Gastrocnemius medialis (tissue), 4 donors: ENCODE measurements at regions not wholly inside any gene's neighbourhood (a gene's known extent, or its start where the extent isn't known, plus 50 kb on each side); places are given as distances from the start of the nearest gene placed in this dataset.

Experiments
- CTCF ChIP-seq, 5 experiments: fragments of 450-650 bp in 3 of 5; fragments of 200-600 bp in 2 of 5; sonication (generic) in 2 of 5; IDR thresholded peaks in 4 of 5; conservative IDR thresholded peaks in 1 of 5; 1 replicate in 4 of 5; 2 replicates in 1 of 5; pipeline ENCODE4 v1.5.1; 2016 to 2019; ENCODE audit warnings: antibody characterized with exemption in 5 of 5, mild to moderate bottlenecking in 3 of 5, moderate library complexity in 3 of 5
- POLR2A ChIP-seq, 2 donors: fragments of 450-650 bp; IDR thresholded peaks; one replicate each; pipeline ENCODE4 v1.6.1; 2017; ENCODE audit warnings: antibody characterized with exemption in 2 of 2, mild to moderate bottlenecking in 2 of 2, moderate library complexity in 2 of 2

DNA sequence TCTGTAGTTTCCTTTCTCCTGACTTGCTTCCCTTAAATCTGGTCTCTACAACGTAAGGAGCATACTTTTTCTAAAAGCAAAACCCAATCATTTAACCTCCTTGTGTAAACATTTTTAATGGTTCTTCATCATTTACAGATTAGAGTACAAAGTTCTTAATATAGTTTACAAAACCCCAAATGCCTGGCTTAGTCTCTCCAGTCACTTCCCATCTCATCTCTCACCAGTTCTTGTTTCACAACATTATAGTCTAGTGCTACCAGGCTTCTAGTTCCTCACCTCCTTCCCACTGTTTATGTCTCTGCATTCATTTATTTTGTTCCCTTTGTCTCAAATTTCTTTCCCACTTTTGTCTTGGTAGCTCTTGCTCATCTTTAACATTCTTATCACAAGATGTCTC is 168.4 kb downstream of the FASLG start:
- TF ChIP-seq CTCF (IDR thresholded peaks at IDR 0.05 in 4 of 5, conservative IDR thresholded peaks at IDR 0.05 in 1 of 5) (no peak), POLR2A (IDR thresholded peaks at IDR 0.05) (no peak)
